ENCODE measurements at regions not wholly inside any gene's neighbourhood (a gene's known extent, or its start where the extent isn't known, plus 50 kb on each side); places are given as distances from the start of the nearest gene placed in this dataset.

- no peaks in the 10 kb centered on the region for H4K20me1 ChIP-seq (ENCODE audit: insufficient read depth, low read length)
- no peak overlapping the region for H3K9ac ChIP-seq (ENCODE audit: low read length)
- H3K36me3 ChIP-seq (ENCODE audit: insufficient read depth, low read length) = no peaks in the 10 kb centered on the region
- H2AFZ ChIP-seq (ENCODE audit: low read length) = no peak overlapping the region
- H3K9me3 ChIP-seq (ENCODE audit: low read length) = no peaks in the 10 kb centered on the region
- no peaks in the 10 kb centered on the region for H3K79me2 ChIP-seq (ENCODE audit: insufficient read depth, low read length)
- no peaks in the 10 kb centered on the region for H3K27me3 ChIP-seq (ENCODE audit: insufficient read depth, low read length)
- H3K4me3 ChIP-seq (ENCODE audit: low read depth, low read length, poor library complexity, severe bottlenecking) = no peak overlapping the region
- no peak overlapping the region for H3K27ac ChIP-seq (ENCODE audit: low read depth, low read length, poor library complexity, severe bottlenecking)
- H3F3A ChIP-seq (ENCODE audit: insufficient read depth, low read length) = no peaks in the 10 kb centered on the region
- H3K9me2 ChIP-seq (ENCODE audit: low read depth, low read length) = no peaks in the 10 kb centered on the region
- H3K4me1 ChIP-seq (ENCODE audit: insufficient read depth, low read length, severe bottlenecking) = no peaks in the 10 kb centered on the region
- no peak for TF ChIP-seq CTCF (IDR thresholded peaks at IDR 0.05; ENCODE audit: low read length)
- TF ChIP-seq EZH2 (IDR thresholded peaks at IDR 0.05; ENCODE audit: borderline replicate concordance, low read length) = no peak
- no peak overlapping the region for H3K4me2 ChIP-seq (ENCODE audit: low read length)
These were observed 217.9 kb downstream of the ATPSCKMT start for GRCh38 chr5:10031817-10032216.

- H3K36me3 ChIP-seq (ENCODE audit: insufficient read depth, low read length) = no peaks in the 10 kb centered on the region
- no peak overlapping the region for H3K4me2 ChIP-seq (ENCODE audit: low read length)
- no peak overlapping the region for H3K4me3 ChIP-seq (ENCODE audit: low read depth, low read length, poor library complexity, severe bottlenecking)
- no peaks in the 10 kb centered on the region for H3K9me2 ChIP-seq (ENCODE audit: low read depth, low read length)
- no peak overlapping the region for H3K27ac ChIP-seq (ENCODE audit: low read depth, low read length, poor library complexity, severe bottlenecking)
- H3F3A ChIP-seq (ENCODE audit: insufficient read depth, low read length) = no peaks in the 10 kb centered on the region
- no peaks in the 10 kb centered on the region for H3K27me3 ChIP-seq (ENCODE audit: insufficient read depth, low read length)
- H3K9ac ChIP-seq (ENCODE audit: low read length) = no peak overlapping the region
- TF ChIP-seq CTCF (IDR thresholded peaks at IDR 0.05; ENCODE audit: low read length) (peak; percentile 34; the same call in 1 of the 2 replicates), EZH2 (IDR thresholded peaks at IDR 0.05; ENCODE audit: borderline replicate concordance, low read length) (no peak)
- H3K79me2 ChIP-seq (ENCODE audit: insufficient read depth, low read length) = no peaks in the 10 kb centered on the region
- no peaks in the 10 kb centered on the region for H4K20me1 ChIP-seq (ENCODE audit: insufficient read depth, low read length)
- no peaks in the 10 kb centered on the region for H3K4me1 ChIP-seq (ENCODE audit: insufficient read depth, low read length, severe bottlenecking)
- no peak overlapping the region for H2AFZ ChIP-seq (ENCODE audit: low read length)
- no peaks in the 10 kb centered on the region for H3K9me3 ChIP-seq (ENCODE audit: low read length)
These were observed 219.4 kb downstream of the ATPSCKMT start for GRCh38 chr5:10030219-10030831.

- no peak overlapping the region for H3K9ac ChIP-seq (ENCODE audit: low read length)
- H3K9me3 ChIP-seq (ENCODE audit: low read length) = no peaks in the 10 kb centered on the region
- H3K27ac ChIP-seq (ENCODE audit: low read depth, low read length, poor library complexity, severe bottlenecking) = no peak overlapping the region
- H3K79me2 ChIP-seq (ENCODE audit: insufficient read depth, low read length) = no peaks in the 10 kb centered on the region
- no peaks in the 10 kb centered on the region for H4K20me1 ChIP-seq (ENCODE audit: insufficient read depth, low read length)
- H3K9me2 ChIP-seq (ENCODE audit: low read depth, low read length) = no peaks in the 10 kb centered on the region
- no peak overlapping the region for H3K4me2 ChIP-seq (ENCODE audit: low read length)
- H3K27me3 ChIP-seq (ENCODE audit: insufficient read depth, low read length) = no peaks in the 10 kb centered on the region
- no peaks in the 10 kb centered on the region for H3K4me1 ChIP-seq (ENCODE audit: insufficient read depth, low read length, severe bottlenecking)
- no peak overlapping the region for H2AFZ ChIP-seq (ENCODE audit: low read length)
- no peaks in the 10 kb centered on the region for H3K36me3 ChIP-seq (ENCODE audit: insufficient read depth, low read length)
- H3F3A ChIP-seq (ENCODE audit: insufficient read depth, low read length) = no peaks in the 10 kb centered on the region
- no peak overlapping the region for H3K4me3 ChIP-seq (ENCODE audit: low read depth, low read length, poor library complexity, severe bottlenecking)
- no peak for TF ChIP-seq CTCF (IDR thresholded peaks at IDR 0.05; ENCODE audit: low read length)
- TF ChIP-seq EZH2 (IDR thresholded peaks at IDR 0.05; ENCODE audit: borderline replicate concordance, low read length) = no peak
These were observed 226.2 kb downstream of the ATPSCKMT start for GRCh38 chr5:10023494-10023893.
